NT2/D1 (cell line): ENCODE measurements at regions not wholly inside any gene's neighbourhood (a gene's known extent, or its start where the extent isn't known, plus 50 kb on each side); places are given as distances from the start of the nearest gene placed in this dataset.

ENCODE experiments used
- SUZ12 ChIP-seq: IDR thresholded peaks from 2 replicates; pipeline ENCODE4 v1.6.1; 2011; ENCODE audit not compliant: insufficient read length, insufficient read depth; ENCODE audit errors: extremely low read depth
- YY1 ChIP-seq: IDR thresholded peaks from 2 replicates; pipeline ENCODE4 v1.6.1; 2011; ENCODE audit not compliant: insufficient read length, insufficient read depth
- ZNF274 ChIP-seq: IDR thresholded peaks from 2 replicates; pipeline ENCODE4 v1.6.1; 2011; ENCODE audit warnings: mild to moderate bottlenecking, low read depth, low read length

DNA sequence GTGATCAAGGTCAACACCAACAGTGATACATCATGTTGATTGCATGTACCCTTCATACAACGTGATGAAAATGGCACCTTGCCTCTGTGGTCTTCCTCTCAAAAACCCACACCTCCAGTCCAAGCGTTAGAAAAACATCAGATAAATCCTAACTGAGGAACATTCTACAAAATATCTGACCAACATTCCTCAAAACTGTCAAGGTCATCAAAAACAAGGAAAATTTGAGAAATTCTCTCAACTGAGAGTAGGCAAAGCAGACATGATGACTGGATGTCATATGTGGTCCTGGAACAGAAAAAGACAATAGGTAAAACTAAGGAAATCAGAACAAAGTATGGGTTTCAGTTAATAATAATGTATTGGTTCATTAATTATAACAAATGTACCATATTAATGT, 64.0 kb upstream of the POU2AF1 start:
- TF ChIP-seq YY1 (no peak), SUZ12 (no peak), ZNF274 (no peak)
